MM.1S (cell line): ENCODE measurements at regions not wholly inside any gene's neighbourhood (a gene's known extent, or its start where the extent isn't known, plus 50 kb on each side); places are given as distances from the start of the nearest gene placed in this dataset.

ENCODE experiments used
- DNase-seq: peaks from one replicate; pipeline ENCODE4 v3.0.0-alpha.2; 2015
- H2AFZ ChIP-seq: fragments of 300-600 bp; sonication (generic); 2 replicates; pipeline ENCODE4 v1.6.0; 2016; ENCODE audit warnings: antibody characterized with exemption, low read length
- H3F3A ChIP-seq: fragments of 300-600 bp; sonication (generic); 2 replicates; pipeline ENCODE4 v1.6.1; 2016; ENCODE audit warnings: mild to moderate bottlenecking, antibody characterized with exemption, low read length, moderate library complexity, mixed read lengths; ENCODE audit not compliant: insufficient read depth
- H3K27ac ChIP-seq: fragments of 300-600 bp; sonication (generic); 2 replicates; pipeline ENCODE4 v1.5.1; 2016; ENCODE audit warnings: mild to moderate bottlenecking, low read length
- H3K27me3 ChIP-seq: fragments of 300-600 bp; sonication (generic); replicated peaks from 2 replicates; pipeline ENCODE4 v1.6.0; 2016; ENCODE audit warnings: low read length; ENCODE audit not compliant: insufficient read depth
- H3K36me3 ChIP-seq: fragments of 300-600 bp; sonication (generic); replicated peaks from 2 replicates; pipeline ENCODE4 v1.6.1; 2016; ENCODE audit warnings: mild to moderate bottlenecking, low read length, mixed read lengths; ENCODE audit not compliant: insufficient read depth
- H3K4me1 ChIP-seq: fragments of 300-600 bp; sonication (generic); 2 replicates; pipeline ENCODE4 v1.6.1; 2016; ENCODE audit warnings: low read length, mixed read lengths
- H3K4me2 ChIP-seq: fragments of 300-600 bp; sonication (generic); 2 replicates; pipeline ENCODE4 v1.6.0; 2016; ENCODE audit warnings: low read depth, low read length
- H3K4me3 ChIP-seq: fragments of 300-600 bp; sonication (generic); 2 replicates; pipeline ENCODE4 v1.5.1; 2016; ENCODE audit warnings: low read length, mixed read lengths
- H3K79me2 ChIP-seq: fragments of 300-600 bp; sonication (generic); 2 replicates; pipeline ENCODE4 v1.6.1; 2016; ENCODE audit warnings: mixed run types, low read length, mixed read lengths
- H3K9ac ChIP-seq: fragments of 300-600 bp; sonication (generic); 2 replicates; pipeline ENCODE4 v1.6.1; 2016; ENCODE audit warnings: low read length, mixed read lengths
- H3K9me2 ChIP-seq: fragments of 300-600 bp; sonication (generic); replicated peaks from 2 replicates; pipeline ENCODE4 v1.6.1; 2016; ENCODE audit warnings: mild to moderate bottlenecking, low read length, mixed read lengths; ENCODE audit not compliant: insufficient read depth
- H3K9me3 ChIP-seq: fragments of 300-600 bp; sonication (generic); replicated peaks from 2 replicates; pipeline ENCODE4 v1.6.1; 2016; ENCODE audit warnings: mild to moderate bottlenecking, low read length, mixed read lengths; ENCODE audit not compliant: insufficient read depth
- H4K20me1 ChIP-seq: fragments of 300-600 bp; sonication (generic); 2 replicates; pipeline ENCODE4 v1.6.1; 2016; ENCODE audit warnings: mild to moderate bottlenecking, low read length, moderate library complexity, mixed read lengths; ENCODE audit not compliant: insufficient read depth
- CTCF ChIP-seq: fragments of 300-600 bp; sonication (generic); IDR thresholded peaks from 2 replicates; pipeline ENCODE4 v1.5.1; 2016; ENCODE audit warnings: antibody characterized with exemption, low read length, mixed read lengths
- EZH2 ChIP-seq: fragments of 300-600 bp; sonication (generic); optimal IDR thresholded peaks from 2 replicates; pipeline ENCODE3; 2017; ENCODE audit warnings: low read depth, mild to moderate bottlenecking, antibody characterized with exemption, low read length, mixed read lengths
- EZH2phosphoT487 ChIP-seq: fragments of 300-600 bp; sonication (generic); IDR thresholded peaks from 2 replicates; pipeline ENCODE4 v1.6.1; 2018; ENCODE audit warnings: antibody characterized with exemption, low read length

GRCh38 chr16:79833559-79833958, 233.0 kb upstream of the MAF start:
- Histone ChIP-seq H3F3A (no peaks in the 10 kb centered on the region), H3K9me3 (no peaks in the 10 kb centered on the region), H4K20me1 (no peaks in the 10 kb centered on the region), H3K79me2 (no peaks in the 10 kb centered on the region), H3K36me3 (no peaks in the 10 kb centered on the region), H3K9me2 (no peaks in the 10 kb centered on the region), H3K4me1 (no peaks in the 10 kb centered on the region), H2AFZ (no peak overlapping the region), H3K9ac (no peak overlapping the region), H3K4me2 (no peak overlapping the region), H3K4me3 (no peak overlapping the region), H3K27me3 (no peaks in the 10 kb centered on the region), H3K27ac (no peak overlapping the region)
- no peak for TF ChIP-seq EZH2phosphoT487
- no peak for TF ChIP-seq EZH2
- no peak for TF ChIP-seq CTCF
- DNase-seq, result no peak

- H4K20me1 ChIP-seq, result no peaks in the 10 kb centered on the region
Measured at GRCh38 chr16:79826732-79827475, 226.4 kb upstream of the MAF start.

GRCh38 chr16:79825002-79825401, 224.5 kb upstream of the MAF start:
- DNase-seq, result no peak
- no peaks in the 10 kb centered on the region for H3K4me1 ChIP-seq
- no peak overlapping the region for H3K9ac ChIP-seq
- no peak for TF ChIP-seq EZH2
- H3K4me2 ChIP-seq, result no peak overlapping the region
- H4K20me1 ChIP-seq, result no peaks in the 10 kb centered on the region
- H3F3A ChIP-seq, result no peaks in the 10 kb centered on the region
- no peak overlapping the region for H2AFZ ChIP-seq
- no peak overlapping the region for H3K4me3 ChIP-seq
- no peaks in the 10 kb centered on the region for H3K36me3 ChIP-seq
- no peaks in the 10 kb centered on the region for H3K9me3 ChIP-seq
- no peaks in the 10 kb centered on the region for H3K9me2 ChIP-seq
- H3K27me3 ChIP-seq, result no peaks in the 10 kb centered on the region
- H3K27ac ChIP-seq, result no peak overlapping the region
- no peaks in the 10 kb centered on the region for H3K79me2 ChIP-seq

More at GRCh38 chr16:79826732-79827475, 226.4 kb upstream of the MAF start:
- Histone ChIP-seq H3K4me2 (no peak overlapping the region), H3K9ac (no peak overlapping the region), H3K36me3 (no peaks in the 10 kb centered on the region), H3K79me2 (no peaks in the 10 kb centered on the region), H3K9me3 (no peaks in the 10 kb centered on the region), H3K4me1 (no peaks in the 10 kb centered on the region), H3K27me3 (no peaks in the 10 kb centered on the region), H3K4me3 (no peak overlapping the region), H3K27ac (no peak overlapping the region), H3F3A (no peaks in the 10 kb centered on the region), H2AFZ (no peak overlapping the region), H3K9me2 (no peaks in the 10 kb centered on the region)
- no peak for TF ChIP-seq CTCF
- TF ChIP-seq EZH2phosphoT487, result no peak
- no peak for TF ChIP-seq EZH2
- DNase-seq, result no peak

GRCh38 chr16:79823639-79824038, 223.1 kb upstream of the MAF start:
- Histone ChIP-seq H3K4me2 (no peak overlapping the region), H2AFZ (no peak overlapping the region), H3K9ac (no peak overlapping the region), H3K27me3 (no peaks in the 10 kb centered on the region), H3K27ac (no peak overlapping the region), H3K4me3 (no peak overlapping the region), H4K20me1 (no peaks in the 10 kb centered on the region), H3K36me3 (no peaks in the 10 kb centered on the region), H3K79me2 (no peaks in the 10 kb centered on the region), H3F3A (no peaks in the 10 kb centered on the region), H3K4me1 (no peaks in the 10 kb centered on the region), H3K9me3 (no peaks in the 10 kb centered on the region), H3K9me2 (no peaks in the 10 kb centered on the region)
- TF ChIP-seq EZH2phosphoT487, result no peak
- no peak for TF ChIP-seq CTCF
- TF ChIP-seq EZH2, result no peak
- DNase-seq, result no peak
